Vagina (tissue), 2 donors: ENCODE measurements at regions not wholly inside any gene's neighbourhood (a gene's known extent, or its start where the extent isn't known, plus 50 kb on each side); places are given as distances from the start of the nearest gene placed in this dataset.

ENCODE experiments used
- CTCF ChIP-seq, 3 experiments: fragments of 450-650 bp in 2 of 3; fragments of 200-600 bp in 1 of 3; sonication (generic) in 1 of 3; IDR thresholded peaks; one replicate each; pipeline ENCODE4 v1.5.1; 2017 to 2019; ENCODE audit warnings: antibody characterized with exemption in 3 of 3, mild to moderate bottlenecking in 2 of 3, moderate library complexity in 2 of 3
- POLR2A ChIP-seq, 2 donors: fragments of 450-650 bp; IDR thresholded peaks; one replicate each; pipeline ENCODE4 v1.6.1; 2017; ENCODE audit warnings: antibody characterized with exemption in 2 of 2, mild to moderate bottlenecking in 2 of 2, moderate library complexity in 2 of 2
- POLR2AphosphoS5 ChIP-seq, 2 donors: sonication (generic); formaldehyde crosslinking; IDR thresholded peaks; one replicate each; pipeline ENCODE4 v1.9.0; 2017; ENCODE audit warnings: antibody characterized with exemption in 2 of 2, mild to moderate bottlenecking in 2 of 2, low read depth in 1 of 2; ENCODE audit not compliant: insufficient read depth in 1 of 2

GRCh38 chr4:92045718-92046117 lies 258.0 kb upstream of the GRID2 start:
- TF ChIP-seq CTCF (IDR thresholded peaks at IDR 0.05), result no peak
- TF ChIP-seq POLR2A (IDR thresholded peaks at IDR 0.05), result no peak
- no peak for TF ChIP-seq POLR2AphosphoS5 (IDR thresholded peaks at IDR 0.05; ENCODE audit: insufficient read depth in 1 of 2, low read depth in 1 of 2)
